OCI-LY1 (cell line): ENCODE measurements at regions not wholly inside any gene's neighbourhood (a gene's known extent, or its start where the extent isn't known, plus 50 kb on each side); places are given as distances from the start of the nearest gene placed in this dataset.

ENCODE experiments used
- H2AFZ ChIP-seq: fragments of 200-600 bp; sonication (generic), shearing (Covaris generic); 2 replicates; pipeline ENCODE4 v1.6.0; 2014; ENCODE audit warnings: antibody characterized with exemption, mild to moderate bottlenecking, low read length
- H3F3A ChIP-seq: fragments of 200-600 bp; sonication (generic), shearing (Covaris generic); 2 replicates; pipeline ENCODE4 v1.6.0; 2014; ENCODE audit warnings: mild to moderate bottlenecking, antibody characterized with exemption, low read length, moderate library complexity; ENCODE audit not compliant: insufficient read depth
- H3K27ac ChIP-seq: fragments of 200-600 bp; sonication (generic); 2 replicates; pipeline ENCODE4 v1.5.1; 2014; ENCODE audit warnings: low read length, mixed run types, mild to moderate bottlenecking, low read depth; ENCODE audit not compliant: poor library complexity, severe bottlenecking
- H3K27me3 ChIP-seq: fragments of 200-600 bp; sonication (generic); 2 replicates; pipeline ENCODE4 v1.6.0; 2014; ENCODE audit warnings: antibody characterized with exemption, mild to moderate bottlenecking, low read length, moderate library complexity; ENCODE audit not compliant: insufficient read depth
- H3K36me3 ChIP-seq: fragments of 200-600 bp; sonication (generic); 2 replicates; pipeline ENCODE4 v1.6.1; 2014; ENCODE audit warnings: mild to moderate bottlenecking, antibody characterized with exemption, low read length, moderate library complexity, mixed read lengths; ENCODE audit not compliant: insufficient read depth
- H3K4me1 ChIP-seq: fragments of 200-600 bp; sonication (generic); 2 replicates; pipeline ENCODE4 v1.5.1; 2014; ENCODE audit warnings: mild to moderate bottlenecking, low read length, moderate library complexity; ENCODE audit not compliant: insufficient read depth, severe bottlenecking
- H3K4me2 ChIP-seq: fragments of 200-600 bp; sonication (generic), shearing (Covaris generic); 2 replicates; pipeline ENCODE4 v1.6.1; 2014; ENCODE audit warnings: low read length
- H3K4me3 ChIP-seq: fragments of 200-600 bp; sonication (generic); 2 replicates; pipeline ENCODE4 v1.5.1; 2014; ENCODE audit warnings: low read length, low read depth, mild to moderate bottlenecking, mixed read lengths; ENCODE audit not compliant: poor library complexity, severe bottlenecking
- H3K79me2 ChIP-seq: fragments of 200-600 bp; shearing (Covaris generic); 2 replicates; pipeline ENCODE4 v1.6.1; 2016; ENCODE audit warnings: mixed run types, low read length, mixed read lengths; ENCODE audit not compliant: insufficient read depth
- H3K9ac ChIP-seq: fragments of 200-600 bp; sonication (generic), shearing (Covaris generic); 2 replicates; pipeline ENCODE4 v1.6.1; 2014; ENCODE audit warnings: mild to moderate bottlenecking, low read length, mixed read lengths
- H3K9me2 ChIP-seq: fragments of 200-600 bp; sonication (generic), shearing (Covaris generic); 2 replicates; pipeline ENCODE4 v1.6.1; 2014; ENCODE audit warnings: low read depth, mild to moderate bottlenecking, low read length, mixed read lengths
- H3K9me3 ChIP-seq: fragments of 200-600 bp; shearing (Covaris generic); 2 replicates; pipeline ENCODE4 v1.6.1; 2014; ENCODE audit warnings: low read length, mixed read lengths
- H4K20me1 ChIP-seq: fragments of 200-600 bp; sonication (generic), shearing (Covaris generic); 2 replicates; pipeline ENCODE4 v1.6.0; 2016; ENCODE audit warnings: mild to moderate bottlenecking, low read length; ENCODE audit not compliant: insufficient read depth
- CTCF ChIP-seq: fragments of 200-600 bp; sonication (generic), shearing (Covaris generic); IDR thresholded peaks from 2 replicates; pipeline ENCODE4 v1.5.1; 2017; ENCODE audit warnings: mild to moderate bottlenecking, antibody characterized with exemption, low read length, moderate library complexity, mixed read lengths
- EZH2 ChIP-seq: fragments of 200-600 bp; sonication (generic), shearing (Covaris generic); IDR thresholded peaks from 2 replicates; pipeline ENCODE4 v1.8.0; 2017; ENCODE audit warnings: borderline replicate concordance, mixed run types, mild to moderate bottlenecking, antibody characterized with exemption, low read length, moderate library complexity, mixed read lengths

DNA sequence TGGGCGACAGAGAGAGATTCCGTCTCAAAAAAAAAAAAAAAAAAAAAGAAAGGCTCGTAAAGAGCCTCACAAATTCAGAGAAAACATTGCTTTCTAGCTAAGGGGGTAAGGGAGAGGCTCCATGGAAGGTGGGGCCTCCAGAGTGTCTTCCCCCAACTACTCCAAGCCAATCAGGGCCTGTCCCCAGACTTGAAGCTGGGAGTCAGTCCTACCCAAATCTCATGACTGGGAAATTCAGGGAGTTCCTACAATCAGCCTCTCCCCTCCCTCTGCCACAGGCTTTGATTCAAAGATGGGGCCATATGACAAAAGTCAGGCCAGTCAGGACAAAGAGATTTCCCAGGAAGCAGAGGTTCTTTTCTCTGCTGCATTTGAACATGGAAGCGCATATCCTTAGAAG, 63.0 kb upstream of the NUP160 start:
- no peak overlapping the region for H3K9ac ChIP-seq
- H4K20me1 ChIP-seq = no peaks in the 10 kb centered on the region
- no peaks in the 10 kb centered on the region for H3K36me3 ChIP-seq
- peaks cover 54% of the 10 kb centered on the region for H3K4me1 ChIP-seq
- TF ChIP-seq CTCF (no peak), EZH2 (no peak)
- 0 out of 2 replicates have a peak, but pooled peaks cover 3% of the 10 kb centered on the region for H3F3A ChIP-seq
- no peaks in the 10 kb centered on the region for H3K79me2 ChIP-seq
- no peak overlapping the region for H3K4me2 ChIP-seq
- H3K9me2 ChIP-seq = no peaks in the 10 kb centered on the region
- no peak overlapping the region for H2AFZ ChIP-seq
- H3K27ac ChIP-seq = peak overlapping the region; percentile 44
- no peaks in the 10 kb centered on the region for H3K9me3 ChIP-seq
- H3K27me3 ChIP-seq = no peaks in the 10 kb centered on the region
- H3K4me3 ChIP-seq = no peak overlapping the region

GRCh38 chr11:47908198-47908597, 60.0 kb upstream of the NUP160 start:
- Histone ChIP-seq H3K36me3 (no peaks in the 10 kb centered on the region), H3K27ac (peak overlapping the region; percentile 31), H3K9me3 (no peaks in the 10 kb centered on the region), H3K4me2 (peak overlapping the region; percentile 43), H3K27me3 (no peaks in the 10 kb centered on the region), H3K4me1 (peaks cover 43% of the 10 kb centered on the region), H3F3A (no peaks in the 10 kb centered on the region), H2AFZ (peak overlapping the region; percentile 2; the same call in 1 of the 2 replicates), H3K9me2 (no peaks in the 10 kb centered on the region), H3K9ac (peak overlapping the region; percentile 11; the same call in 1 of the 2 replicates), H3K79me2 (no peaks in the 10 kb centered on the region), H3K4me3 (no peak overlapping the region), H4K20me1 (no peaks in the 10 kb centered on the region)
- no peak for TF ChIP-seq CTCF
- no peak for TF ChIP-seq EZH2

- Histone ChIP-seq H3K36me3 (no peaks in the 10 kb centered on the region), H3K4me2 (no peak overlapping the region), H3K79me2 (no peaks in the 10 kb centered on the region), H3K4me1 (peaks cover 36% of the 10 kb centered on the region), H3K4me3 (no peak overlapping the region), H3F3A (no peaks in the 10 kb centered on the region), H3K27ac (peak overlapping the region; percentile 75), H3K27me3 (no peaks in the 10 kb centered on the region), H2AFZ (no peak overlapping the region), H3K9ac (no peak overlapping the region), H3K9me3 (no peaks in the 10 kb centered on the region), H3K9me2 (no peaks in the 10 kb centered on the region), H4K20me1 (no peaks in the 10 kb centered on the region)
- TF ChIP-seq EZH2 = no peak
- TF ChIP-seq CTCF = no peak
Measured at GRCh38 chr11:47907499-47907898, 59.3 kb upstream of the NUP160 start.
